ENCODE measurements at regions not wholly inside any gene's neighbourhood (a gene's known extent, or its start where the extent isn't known, plus 50 kb on each side); places are given as distances from the start of the nearest gene placed in this dataset.
"Not testable (repeated sequence)": the region's sequence is repeated elsewhere in the genome, so short reads cannot be mapped to it uniquely, and the experiment has no call there.

GRCh38 chr10:43994539-43994938 lies 345.9 kb upstream of the ZNF32 start:
- H3K27ac ChIP-seq = no peak overlapping the region
- no peak for DNase-seq (ENCODE audit: low read depth, low spot score)

- not testable (repeated sequence) for DNase-seq (ENCODE audit: low read depth, low spot score); H3K27ac ChIP-seq
Observed at GRCh38 chr10:43992816-43993215, 344.1 kb upstream of the ZNF32 start.

- no peak overlapping the region for H3K27ac ChIP-seq
- DNase-seq (ENCODE audit: low read depth, low spot score) = no peak
Observed at GRCh38 chr10:43986374-43986773, 337.7 kb upstream of the ZNF32 start.

GRCh38 chr10:43985941-43986340 lies 337.3 kb upstream of the ZNF32 start:
- no peak overlapping the region for H3K27ac ChIP-seq
- no peak for DNase-seq (ENCODE audit: low read depth, low spot score)

GRCh38 chr10:43983856-43984271 lies 335.2 kb upstream of the ZNF32 start:
- DNase-seq (ENCODE audit: low read depth, low spot score) = no peak
- no peak overlapping the region for H3K27ac ChIP-seq

- DNase-seq (ENCODE audit: low read depth, low spot score) = no peak
- H3K27ac ChIP-seq = no peak overlapping the region
Observed at GRCh38 chr10:43983405-43983804, 334.7 kb upstream of the ZNF32 start.

GRCh38 chr10:43982250-43982649 lies 333.6 kb upstream of the ZNF32 start:
- H3K27ac ChIP-seq = no peak overlapping the region
- no peak for DNase-seq (ENCODE audit: low read depth, low spot score)

GRCh38 chr10:43981696-43982095 lies 333.0 kb upstream of the ZNF32 start:
- DNase-seq (ENCODE audit: low read depth, low spot score) = no peak
- no peak overlapping the region for H3K27ac ChIP-seq

- no peak overlapping the region for H3K27ac ChIP-seq
- DNase-seq (ENCODE audit: low read depth, low spot score) = no peak
Observed at GRCh38 chr10:43981232-43981631, 332.6 kb upstream of the ZNF32 start.

GRCh38 chr10:43980715-43981114 lies 332.0 kb upstream of the ZNF32 start:
- H3K27ac ChIP-seq = no peak overlapping the region

GRCh38 chr10:43980313-43980712 lies 331.6 kb upstream of the ZNF32 start:
- DNase-seq (ENCODE audit: low read depth, low spot score) = no peak
- no peak overlapping the region for H3K27ac ChIP-seq

More at GRCh38 chr10:43980715-43981114, 332.0 kb upstream of the ZNF32 start:
- no peak for DNase-seq (ENCODE audit: low read depth, low spot score)

- no peak overlapping the region for H3K27ac ChIP-seq
- no peak for DNase-seq (ENCODE audit: low read depth, low spot score)
Observed at GRCh38 chr10:43979551-43979950, 330.9 kb upstream of the ZNF32 start.

GRCh38 chr10:43978936-43979335 lies 330.3 kb upstream of the ZNF32 start:
- H3K27ac ChIP-seq = no peak overlapping the region

GRCh38 chr10:43978091-43978490 lies 329.4 kb upstream of the ZNF32 start:
- DNase-seq (ENCODE audit: low read depth, low spot score) = no peak
- H3K27ac ChIP-seq = no peak overlapping the region

More at GRCh38 chr10:43978936-43979335, 330.3 kb upstream of the ZNF32 start:
- DNase-seq (ENCODE audit: low read depth, low spot score) = no peak

GRCh38 chr10:43976292-43976691 lies 327.6 kb upstream of the ZNF32 start:
- no peak overlapping the region for H3K27ac ChIP-seq
- DNase-seq (ENCODE audit: low read depth, low spot score) = no peak

GRCh38 chr10:43973801-43974200 lies 325.1 kb upstream of the ZNF32 start:
- no peak overlapping the region for H3K27ac ChIP-seq
- DNase-seq (ENCODE audit: low read depth, low spot score) = no peak

- no peak for DNase-seq (ENCODE audit: low read depth, low spot score)
- H3K27ac ChIP-seq = no peak overlapping the region
Observed at GRCh38 chr10:43972976-43973647, 324.4 kb upstream of the ZNF32 start.

GRCh38 chr10:43971981-43972380 lies 323.3 kb upstream of the ZNF32 start:
- no peak overlapping the region for H3K27ac ChIP-seq
- DNase-seq (ENCODE audit: low read depth, low spot score) = no peak

- DNase-seq (ENCODE audit: low read depth, low spot score) = no peak
- H3K27ac ChIP-seq = no peak overlapping the region
Observed at GRCh38 chr10:43971306-43971705, 322.6 kb upstream of the ZNF32 start.

GRCh38 chr10:43970717-43971116 lies 322.0 kb upstream of the ZNF32 start:
- H3K27ac ChIP-seq = no peak overlapping the region
- no peak for DNase-seq (ENCODE audit: low read depth, low spot score)

- no peak overlapping the region for H3K27ac ChIP-seq
- DNase-seq (ENCODE audit: low read depth, low spot score) = no peak
Observed at GRCh38 chr10:43970018-43970698, 321.5 kb upstream of the ZNF32 start.

GRCh38 chr10:43969506-43969905 lies 320.8 kb upstream of the ZNF32 start:
- no peak for DNase-seq (ENCODE audit: low read depth, low spot score)

More at GRCh38 chr10:43969506-43969905, 320.8 kb upstream of the ZNF32 start:
- no peak overlapping the region for H3K27ac ChIP-seq

Measured in epithelial cell of prostate (primary cell).